ENCODE measurements at regions not wholly inside any gene's neighbourhood (a gene's known extent, or its start where the extent isn't known, plus 50 kb on each side); places are given as distances from the start of the nearest gene placed in this dataset.

DNA sequence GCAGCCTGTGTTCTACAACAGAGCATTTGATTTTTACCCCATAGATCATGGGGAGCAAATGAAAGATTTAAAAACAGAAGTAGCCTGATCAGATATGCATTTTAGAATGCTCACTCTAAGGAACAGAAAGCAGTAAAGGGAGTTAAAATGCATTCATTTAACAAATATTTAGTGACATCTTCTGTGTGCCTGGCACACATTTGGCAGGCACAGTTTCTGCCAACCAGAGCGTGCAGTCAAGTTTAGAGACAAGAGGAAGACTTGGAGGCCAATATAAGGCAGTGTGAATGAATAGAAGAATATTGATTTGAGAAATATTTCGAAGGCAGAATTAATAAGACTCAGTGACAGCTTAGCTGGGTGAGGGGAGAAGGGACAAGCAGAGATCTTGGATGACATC, 210.1 kb downstream of the KDR start:
- DNase-seq: no peak

DNA sequence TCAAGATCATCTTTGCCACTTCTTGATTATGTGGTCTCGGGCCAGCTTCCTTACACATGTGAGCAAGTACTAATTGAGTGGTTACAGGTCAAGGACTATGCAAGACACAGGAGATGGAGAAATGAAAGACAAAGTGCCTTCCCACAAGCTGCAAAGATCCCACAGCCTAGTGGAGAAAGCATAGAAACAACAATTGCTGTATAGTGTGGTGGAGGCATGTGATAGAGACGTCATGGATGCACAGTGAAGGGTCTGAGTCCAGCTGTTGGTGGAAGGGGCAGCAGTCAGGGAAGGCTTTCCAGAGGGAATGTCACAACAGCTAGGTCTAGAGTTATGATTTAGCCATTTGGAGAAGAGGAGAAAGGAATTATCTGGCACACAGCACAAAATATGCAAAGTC, 210.6 kb downstream of the KDR start:
- no peak for DNase-seq

DNA sequence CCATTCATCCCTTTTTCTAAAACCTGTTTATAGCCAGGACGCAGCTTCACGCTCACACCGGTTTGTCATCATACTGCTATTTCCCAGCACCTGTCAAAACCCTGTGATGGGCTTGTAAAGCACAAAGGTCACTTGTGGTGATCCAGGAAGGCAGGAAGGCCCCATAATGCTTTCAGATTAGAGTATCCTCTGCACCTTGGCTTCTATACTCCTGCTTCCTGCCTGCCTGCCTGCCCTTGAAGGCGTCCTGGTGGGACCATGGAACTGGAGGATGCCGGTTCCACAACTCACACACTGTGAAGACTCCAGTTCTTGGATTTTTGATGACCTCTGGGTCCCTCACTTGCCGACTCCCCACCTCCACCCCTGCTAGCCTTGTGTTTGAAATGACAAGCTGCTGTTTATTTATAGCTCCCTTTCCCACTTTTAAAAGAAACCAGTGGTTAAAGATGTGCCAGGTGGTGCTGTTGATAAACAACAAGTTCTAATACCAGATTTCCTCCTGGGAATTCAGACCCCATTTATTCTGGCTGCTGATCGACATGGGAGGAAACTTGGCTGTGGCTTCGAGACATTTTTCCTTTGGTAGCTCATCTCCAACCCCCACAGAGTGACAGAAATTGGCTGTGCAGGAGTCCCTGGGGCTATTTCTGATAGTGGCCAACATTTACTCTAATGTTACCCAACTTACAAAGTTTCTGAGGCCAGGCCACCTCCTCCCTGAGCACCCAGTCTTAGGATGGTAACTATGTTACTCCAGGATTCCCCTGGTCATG, 211.5 kb downstream of the KDR start:
- no peak for DNase-seq

- no peak for DNase-seq
Observed at GRCh38 chr4:54912155-54912554, 213.2 kb downstream of the KDR start.

- no peak for DNase-seq
Observed at GRCh38 chr4:54909961-54910360, 215.4 kb downstream of the KDR start.

- no peak for DNase-seq
Observed at GRCh38 chr4:54908763-54909162, 216.6 kb downstream of the KDR start.

GRCh38 chr4:54904953-54905352, 220.4 kb downstream of the KDR start:
- DNase-seq: no peak

DNA sequence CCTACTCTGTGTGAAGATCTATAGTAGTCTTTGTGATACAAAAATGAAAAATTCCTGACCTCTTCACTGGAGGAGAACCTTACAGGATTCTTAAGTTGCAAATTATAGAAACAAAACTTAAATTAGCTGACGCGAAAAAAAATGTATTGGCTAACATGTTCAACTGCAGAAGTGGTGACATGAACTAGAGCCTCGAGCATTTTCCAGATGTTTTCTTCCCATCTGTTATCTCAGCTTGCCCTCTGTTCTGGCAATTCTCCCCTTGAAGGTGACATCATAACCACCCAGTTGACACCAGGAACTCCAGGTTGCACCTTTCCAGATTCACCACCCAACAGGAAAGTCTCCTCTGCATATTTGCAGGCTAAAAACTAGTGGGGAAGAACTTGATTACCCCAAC, 222.4 kb downstream of the KDR start:
- DNase-seq: no peak

DNA sequence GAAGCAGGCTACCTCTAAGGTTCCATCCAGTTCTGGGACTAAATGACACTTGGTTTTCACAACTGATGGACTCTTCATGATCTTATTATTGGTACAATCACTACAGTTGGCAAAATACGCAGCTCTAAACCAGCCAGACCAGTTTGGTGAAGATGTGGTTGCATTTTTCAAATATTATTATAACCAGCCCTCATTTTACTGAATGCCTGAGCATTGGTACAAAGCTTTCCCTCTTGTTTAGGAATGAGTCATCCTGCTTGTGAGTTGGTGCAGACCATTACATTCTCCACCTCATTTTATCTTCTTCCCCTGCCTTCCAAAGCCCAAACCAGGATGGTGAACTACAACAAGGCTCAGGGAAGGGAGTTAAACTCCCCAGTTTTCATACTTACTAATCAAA, 223.1 kb downstream of the KDR start:
- no peak for DNase-seq

- no peak for DNase-seq
Observed at GRCh38 chr4:54901202-54901601, 224.2 kb downstream of the KDR start.

DNA sequence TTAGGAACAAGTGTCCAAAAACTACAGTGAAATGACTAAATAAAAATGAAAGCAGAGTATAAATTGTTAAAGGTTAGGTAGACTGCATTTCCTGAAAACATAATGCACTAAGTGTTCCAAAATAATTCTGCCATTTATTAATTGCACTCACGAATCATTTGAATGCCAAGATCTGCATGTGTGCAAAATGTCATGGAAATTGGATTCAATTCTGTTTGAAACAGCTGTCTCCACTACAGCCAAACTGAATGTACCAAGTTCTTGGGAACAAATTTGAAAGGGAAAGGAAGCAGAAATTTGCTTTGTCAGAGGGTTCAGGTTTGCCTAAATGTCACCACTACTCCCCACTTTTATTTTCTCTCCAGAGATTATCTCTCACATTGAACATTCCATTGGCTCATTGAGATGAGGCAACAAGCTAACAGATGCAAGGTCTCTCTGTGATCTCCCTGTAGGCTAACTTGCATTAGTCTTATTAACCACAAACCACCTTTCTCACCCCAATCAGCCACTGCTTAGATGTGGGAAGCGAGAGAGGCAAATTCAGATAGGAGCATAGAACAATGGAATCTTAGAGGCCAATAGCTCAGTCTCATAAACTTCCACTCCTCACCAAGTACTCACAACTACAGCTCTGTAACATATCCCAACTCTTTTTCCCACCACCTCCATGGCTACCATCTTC, 226.6 kb downstream of the KDR start:
- no peak for DNase-seq

GRCh38 chr4:54898056-54898562, 227.3 kb downstream of the KDR start:
- no peak for DNase-seq

DNA sequence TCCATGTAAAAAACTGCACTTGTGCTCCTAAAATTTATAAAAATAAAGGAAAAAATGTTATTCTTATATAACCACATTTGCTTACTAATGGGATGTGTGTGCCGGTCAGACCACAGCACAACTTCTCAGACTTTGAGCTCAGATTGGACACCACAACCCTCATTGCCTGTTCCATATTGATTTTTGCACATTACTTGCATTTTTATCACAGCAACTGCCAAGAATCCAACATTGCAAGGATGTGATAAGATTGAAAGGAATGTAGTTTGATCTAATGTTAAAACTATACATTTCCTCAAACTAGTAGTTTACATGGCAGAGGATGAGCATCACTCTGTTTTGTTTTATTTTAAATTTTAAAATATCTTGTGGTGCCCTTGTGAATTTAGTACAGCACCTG, 227.8 kb downstream of the KDR start:
- no peak for DNase-seq

GRCh38 chr4:54882616-54883015, 224.9 kb downstream of the KIT start:
- no peak for DNase-seq

- no peak for DNase-seq
Observed at GRCh38 chr4:54879576-54879975, 221.8 kb downstream of the KIT start.

DNA sequence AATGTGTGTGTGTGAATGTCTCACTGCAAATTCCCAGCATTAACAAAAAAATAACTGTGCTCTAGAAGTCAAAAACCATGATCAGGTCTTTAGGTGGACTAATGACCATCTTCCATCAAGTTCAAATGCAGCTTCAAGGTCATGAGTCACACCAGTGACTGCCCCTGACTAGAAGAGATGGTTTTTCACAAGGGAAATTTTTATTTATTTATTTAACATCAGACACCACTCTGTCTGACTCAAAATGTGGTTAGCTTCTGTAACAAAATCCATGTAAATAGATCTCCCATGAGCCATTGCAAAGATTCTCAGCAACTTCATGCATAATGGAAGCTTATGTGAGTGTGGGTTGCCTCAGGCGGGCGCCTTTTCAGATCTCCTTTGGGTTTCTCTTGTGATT, 219.2 kb downstream of the KIT start:
- DNase-seq: no peak

- DNase-seq: no peak
Observed at GRCh38 chr4:54872261-54872660, 214.5 kb downstream of the KIT start.

- DNase-seq: no peak
Observed at GRCh38 chr4:54863571-54864255, 206.0 kb downstream of the KIT start.

GRCh38 chr4:54861201-54861600, 203.4 kb downstream of the KIT start:
- no peak for DNase-seq

DNA sequence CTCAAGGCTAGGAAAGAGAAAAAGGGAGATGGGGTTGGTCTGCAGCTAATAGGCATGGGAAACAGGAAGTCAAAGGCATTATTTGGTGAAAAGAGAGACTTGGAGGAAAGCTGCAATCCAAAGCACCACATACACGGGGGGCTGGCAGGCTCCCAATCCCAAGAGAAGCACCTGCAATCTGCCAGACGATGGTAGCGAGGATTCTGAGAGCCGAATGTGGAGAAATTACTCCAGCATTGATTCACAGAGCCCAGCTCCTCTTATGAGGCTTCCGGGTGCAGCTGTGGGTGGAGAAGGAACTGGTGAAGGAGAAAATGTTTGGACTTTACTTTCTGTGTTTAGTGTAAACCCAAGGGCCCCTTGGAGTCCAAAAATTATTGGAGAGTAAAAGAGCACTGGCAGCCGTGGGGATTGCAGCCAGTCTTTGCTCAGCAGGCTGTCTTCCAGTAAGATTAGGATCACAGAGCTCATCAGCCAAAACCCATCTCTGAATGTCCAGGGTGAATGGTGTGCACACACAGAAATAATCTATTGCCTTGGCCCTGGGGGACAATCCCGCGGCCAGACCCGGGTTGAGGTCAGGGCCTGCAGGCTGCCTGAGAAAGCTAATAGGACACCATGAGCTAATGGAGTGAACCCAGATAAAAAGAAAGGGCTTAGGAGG, 197.6 kb downstream of the KIT start:
- DNase-seq: no peak

DNA sequence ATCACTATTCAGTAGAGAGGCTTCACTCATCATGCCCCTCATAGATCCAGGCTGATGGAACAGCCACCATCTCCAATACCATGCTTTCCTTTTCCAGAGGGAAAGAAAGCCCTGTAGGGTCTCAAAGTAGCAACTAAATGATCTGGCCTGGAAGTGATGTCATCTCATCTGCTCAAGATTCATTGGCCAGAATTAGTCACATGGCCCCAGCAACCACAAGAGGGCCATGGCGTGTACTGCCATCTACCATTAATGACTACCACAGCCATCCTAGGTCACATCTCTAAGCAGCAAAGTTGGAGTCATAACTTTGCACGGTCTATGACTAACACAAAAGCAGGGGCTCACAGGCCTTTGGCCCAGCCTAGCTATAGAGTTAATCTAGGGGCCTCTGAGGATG, 194.8 kb downstream of the KIT start:
- no peak for DNase-seq

GRCh38 chr4:54852054-54852453, 194.3 kb downstream of the KIT start:
- DNase-seq: no peak

DNA sequence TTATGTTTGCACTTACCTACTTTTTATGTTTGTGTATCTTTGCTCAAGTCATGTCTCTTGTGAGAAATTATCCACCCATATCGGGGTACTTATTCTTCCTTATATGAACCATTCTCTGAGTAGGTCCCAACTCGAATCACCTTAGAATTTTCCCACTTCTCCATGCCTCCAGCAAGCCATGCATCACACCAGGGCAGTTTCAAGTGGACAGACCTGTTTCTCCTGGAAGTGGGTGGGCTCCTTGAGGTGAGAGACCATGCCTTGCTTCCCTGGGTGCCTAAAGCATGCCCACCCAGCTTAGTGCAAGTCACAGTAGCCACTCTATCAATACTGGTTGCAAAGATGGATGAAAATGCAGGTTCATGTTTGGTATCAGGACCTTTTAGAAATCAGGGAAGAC, 187.2 kb downstream of the KIT start:
- DNase-seq: no peak
